AG04449 (cell line): ENCODE measurements at regions not wholly inside any gene's neighbourhood (a gene's known extent, or its start where the extent isn't known, plus 50 kb on each side); places are given as distances from the start of the nearest gene placed in this dataset.

Source experiments
- CTCF ChIA-PET: fragments of 350-600 bp; formaldehyde crosslinking; extraction: SDS; loops from one replicate; lab custom pipeline; 2021; ENCODE audit warnings: antibody characterized with exemption; lab: Yijun Ruan, JAX
- POLR2A ChIA-PET: fragments of 400-600, 350-600 bp; formaldehyde crosslinking; extraction: SDS; loops from one replicate; lab custom pipeline; 2020; ENCODE audit warnings: antibody characterized with exemption, inconsistent platforms; lab: Yijun Ruan, JAX
- DNase-seq: peaks from one replicate; pipeline ENCODE4 v3.0.0-alpha.2; 2010; ENCODE audit warnings: low read depth, low spot score
- H3K4me3 ChIP-seq: 2 replicates; pipeline ENCODE4 v1.5.1; 2011; ENCODE audit warnings: low read depth, mild to moderate bottlenecking, control low read depth, low read length
- CTCF ChIP-seq: IDR thresholded peaks from one replicate; pipeline ENCODE4 v1.5.1; 2011; ENCODE audit warnings: mild to moderate bottlenecking, moderate library complexity, low read length, control low read depth, inconsistent platforms; ENCODE audit not compliant: insufficient read depth; ENCODE audit errors: missing control alignments

- CTCF ChIA-PET = interaction anchor here (1.1 to 1.6 kb wide), 2 partner anchors 8 to 18 kb away, joined by 3 to 4 read pairs; no protein-coding TSS in a partner anchor
- no peak for TF ChIP-seq CTCF
- POLR2A ChIA-PET = interaction anchor here (0.7 kb wide), 1 partner anchor 26 kb away, joined by 5 read pairs; no protein-coding TSS in a partner anchor
- H3K4me3 ChIP-seq = no peak overlapping the region
- no peak for DNase-seq
These were observed 232.6 kb upstream of the FERD3L start for GRCh38 chr7:19377611-19378344.

- H3K4me3 ChIP-seq = no peak overlapping the region
- POLR2A ChIA-PET = no interaction called here
- DNase-seq = no peak
- CTCF ChIA-PET = no interaction called here
- TF ChIP-seq CTCF = no peak
These were observed 231.3 kb upstream of the FERD3L start for GRCh38 chr7:19376538-19376937.

GRCh38 chr7:19375976-19376375 is 230.8 kb upstream of the FERD3L start:
- no peak for DNase-seq
- no peak overlapping the region for H3K4me3 ChIP-seq
- no peak for TF ChIP-seq CTCF
- ChIA-PET POLR2A (no interaction called here), CTCF (no interaction called here)

- H3K4me3 ChIP-seq = no peak overlapping the region
- DNase-seq = no peak
- ChIA-PET POLR2A (no interaction called here), CTCF (no interaction called here)
- TF ChIP-seq CTCF = no peak
These were observed 228.1 kb upstream of the FERD3L start for GRCh38 chr7:19373334-19373733.

GRCh38 chr7:19369806-19370205 is 224.6 kb upstream of the FERD3L start:
- POLR2A ChIA-PET = no interaction called here
- TF ChIP-seq CTCF = no peak
- no peak for DNase-seq
- CTCF ChIA-PET = interaction anchor here (1.6 kb wide), 1 partner anchor 8 kb away, joined by 4 read pairs; no protein-coding TSS in a partner anchor
- H3K4me3 ChIP-seq = no peak overlapping the region

GRCh38 chr7:19369182-19369581 is 224.0 kb upstream of the FERD3L start:
- no peak for DNase-seq
- no peak overlapping the region for H3K4me3 ChIP-seq
- CTCF ChIA-PET = interaction anchor here (1.6 kb wide), 1 partner anchor 9 kb away, joined by 4 read pairs; no protein-coding TSS in a partner anchor
- POLR2A ChIA-PET = no interaction called here
- no peak for TF ChIP-seq CTCF
